A549 (cell line): ENCODE measurements at regions not wholly inside any gene's neighbourhood (a gene's known extent, or its start where the extent isn't known, plus 50 kb on each side); places are given as distances from the start of the nearest gene placed in this dataset.
A peak's percentile ranks its signal among the peaks of the same experiment; 100 is the strongest.

ENCODE experiments used
- ATAC-seq, 2 experiments: fragments of 200-7000 bp in 1 of 2; fragments of >200 bp in 1 of 2; cut with Nextera tagmentation in 1 of 2; cut with Tn5 transposase in 1 of 2; 3 replicates each; pipeline versions ENCODE4 v1.8.0 to v1.9.1; 2018 to 2020; ENCODE audit warnings: mild to moderate bottlenecking in 1 of 2, moderate library complexity in 1 of 2
- CTCF ChIA-PET: fragments of 300-600 bp; sonication (Branson Sonifier 250); formaldehyde crosslinking; extraction: SDS; loops from one replicate; lab custom pipeline; 2021; ENCODE audit warnings: antibody characterized with exemption, inconsistent platforms; lab: Yijun Ruan, JAX
- POLR2A ChIA-PET: fragments of 350-600 bp; formaldehyde crosslinking; extraction: SDS; loops from one replicate; lab custom pipeline; 2021; ENCODE audit warnings: antibody characterized with exemption, inconsistent platforms; lab: Yijun Ruan, JAX
- DNase-seq, 2 experiments: peaks; one replicate each; pipeline versions ENCODE4 v3.0.0 to v3.0.0-alpha.2; 2011 to 2016; ENCODE audit warnings: low read depth in 1 of 2, low spot score in 1 of 2
- FAIRE-seq: peaks from 2 replicates; lab custom pipeline; 2011; peaks lifted over from hg19 to GRCh38; lab: Jason Lieb, UNC
- H3K27ac ChIP-seq, 2 experiments: fragments of >200 bp; sonication (Bioruptor Twin); formaldehyde crosslinking; 3 replicates each; pipeline ENCODE4 v1.5.1; 2016 to 2017
- H3K4me1 ChIP-seq: fragments of >200 bp; sonication (Bioruptor Twin); formaldehyde crosslinking; 3 replicates; pipeline ENCODE4 v1.6.1; 2016
- H3K4me2 ChIP-seq: fragments of >200 bp; sonication (Bioruptor Twin); formaldehyde crosslinking; 3 replicates; pipeline ENCODE4 v1.6.1; 2016
- H3K4me3 ChIP-seq: fragments of >200 bp; sonication (Bioruptor Twin); formaldehyde crosslinking; 3 replicates; pipeline ENCODE4 v1.5.1; 2016
- H3K9me3 ChIP-seq: fragments of >200 bp; sonication (Bioruptor Twin); formaldehyde crosslinking; 3 replicates; pipeline ENCODE4 v1.6.1; 2016
- BHLHE40 ChIP-seq: IDR thresholded peaks from 2 replicates; pipeline ENCODE4 v1.6.1; 2012; ENCODE audit warnings: low read depth, low read length, inconsistent platforms
- CBX2 ChIP-seq: fragments of 200-600 bp; sonication (generic); IDR thresholded peaks from 2 replicates; pipeline ENCODE4 v1.6.1; 2016; ENCODE audit warnings: low read depth, mild to moderate bottlenecking, borderline replicate concordance
- CEBPB ChIP-seq, 2 experiments: fragments of >200 bp in 1 of 2; sonication (Bioruptor Twin) in 1 of 2; formaldehyde crosslinking in 1 of 2; IDR thresholded peaks; 2 replicates each; pipeline ENCODE4 v1.6.1; 2012 to 2016
- CHD4 ChIP-seq: fragments of 200-600 bp; sonication (generic); IDR thresholded peaks from 2 replicates; pipeline ENCODE4 v1.6.1; 2016; ENCODE audit warnings: antibody characterized with exemption, mild to moderate bottlenecking, borderline replicate concordance
- CTCF ChIP-seq: fragments of >200 bp; sonication (Bioruptor Twin); formaldehyde crosslinking; IDR thresholded peaks from 3 replicates; pipeline ENCODE4 v1.5.1; 2016
- EHMT2 ChIP-seq: fragments of 200-600 bp; sonication (generic); IDR thresholded peaks from 2 replicates; pipeline ENCODE4 v1.6.1; 2016; ENCODE audit warnings: antibody characterized with exemption, low read depth, mild to moderate bottlenecking, moderate library complexity
- ELK1 ChIP-seq: fragments of 150-350 bp; IDR thresholded peaks from 2 replicates; pipeline ENCODE4 v1.6.1; 2014; ENCODE audit warnings: low read depth, mild to moderate bottlenecking, low read length
- EP300 ChIP-seq, 2 experiments: fragments of >200 bp; sonication (Bioruptor Twin); formaldehyde crosslinking; IDR thresholded peaks; 2 replicates in 1 of 2; 3 replicates in 1 of 2; pipeline ENCODE4 v1.6.1; 2016 to 2017
- ESRRA ChIP-seq: fragments of 150-350 bp; IDR thresholded peaks from 2 replicates; pipeline ENCODE4 v1.6.1; 2014; ENCODE audit warnings: mild to moderate bottlenecking, low read length, borderline replicate concordance
- FOXS1 ChIP-seq: fragments of 250-450 bp; sonication (Bioruptor Pico); IDR thresholded peaks from 2 replicates; pipeline ENCODE4 v1.5.0; 2020; ENCODE audit warnings: mild to moderate bottlenecking, moderate library complexity
- GATA3 ChIP-seq: IDR thresholded peaks from 2 replicates; pipeline ENCODE4 v1.6.1; 2012; ENCODE audit warnings: borderline replicate concordance
- HOXB5 ChIP-seq: fragments of 250-450 bp; sonication (Bioruptor Pico); IDR thresholded peaks from 2 replicates; pipeline ENCODE4 v1.5.0; 2020; ENCODE audit warnings: mild to moderate bottlenecking, moderate library complexity
- MAFK ChIP-seq: fragments of 450-650 bp; IDR thresholded peaks from 2 replicates; pipeline ENCODE4 v1.6.1; 2014; ENCODE audit not compliant: partially characterized antibody
- NFE2L2 ChIP-seq: fragments of 150-350 bp; conservative IDR thresholded peaks from 2 replicates; pipeline ENCODE4 v1.6.1; 2014; ENCODE audit warnings: low read length
- NR3C1 ChIP-seq: fragments of >200 bp; sonication (Bioruptor Twin); formaldehyde crosslinking; IDR thresholded peaks from 3 replicates; pipeline ENCODE4 v1.6.1; 2017
- RAD21 ChIP-seq, 2 experiments: fragments of >200 bp in 1 of 2; sonication (Bioruptor Twin) in 1 of 2; formaldehyde crosslinking in 1 of 2; IDR thresholded peaks in 1 of 2; conservative IDR thresholded peaks in 1 of 2; 2 replicates in 1 of 2; 3 replicates in 1 of 2; pipeline ENCODE4 v1.6.1; 2012 to 2018; ENCODE audit warnings: inconsistent platforms in 1 of 2
- RARB ChIP-seq: fragments of 250-450 bp; sonication (Bioruptor Pico); IDR thresholded peaks from 2 replicates; pipeline ENCODE4 v1.8.0; 2021; ENCODE audit warnings: mild to moderate bottlenecking, moderate library complexity
- RCOR1 ChIP-seq: fragments of 150-350 bp; IDR thresholded peaks from 2 replicates; pipeline ENCODE4 v1.6.1; 2014; ENCODE audit warnings: antibody characterized with exemption, low read length, low read depth
- RFX5 ChIP-seq: fragments of 450-650 bp; IDR thresholded peaks from 2 replicates; pipeline ENCODE4 v1.7.1; 2014; ENCODE audit warnings: antibody characterized with exemption, mild to moderate bottlenecking, moderate library complexity
- SMC3 ChIP-seq: fragments of >200 bp; sonication (Bioruptor Twin); formaldehyde crosslinking; IDR thresholded peaks from 3 replicates; pipeline ENCODE4 v1.6.1; 2018; ENCODE audit warnings: inconsistent platforms
- TFCP2L1 ChIP-seq: fragments of 250-450 bp; sonication (Bioruptor Pico); IDR thresholded peaks from 2 replicates; pipeline ENCODE4 v1.5.0; 2021; ENCODE audit warnings: mild to moderate bottlenecking
- TP53 ChIP-seq: fragments of 250-450 bp; sonication (Bioruptor Pico); IDR thresholded peaks from 2 replicates; pipeline ENCODE4 v1.5.0; 2021; ENCODE audit warnings: mild to moderate bottlenecking, moderate library complexity
- ZFP36 ChIP-seq: fragments of 450-650 bp; IDR thresholded peaks from 2 replicates; pipeline ENCODE4 v1.6.1; 2014; ENCODE audit warnings: borderline replicate concordance; ENCODE audit not compliant: partially characterized antibody
- WGBS: methylation state at CpG from one replicate; pipeline ENCODE4 v1.1.6; 2017; ENCODE audit errors: missing lambda C conversion rate; 5-methylcytosine and 5-hydroxymethylcytosine counted together

- H3K4me3 ChIP-seq, result no peak overlapping the region
- no peak overlapping the region for H3K4me2 ChIP-seq
- TF ChIP-seq CBX2, result no peak
- no peak for TF ChIP-seq EP300 (IDR thresholded peaks at IDR 0.05)
- TF ChIP-seq SMC3, result no peak
- no peak for TF ChIP-seq RARB (CRISPR knock-in tag)
- no peak for TF ChIP-seq BHLHE40
- no peak for TF ChIP-seq NFE2L2
- no peak for TF ChIP-seq TP53
- no peak for TF ChIP-seq HOXB5
- no peak for TF ChIP-seq FOXS1
- TF ChIP-seq RCOR1, result no peak
- no peak for TF ChIP-seq CTCF
- no peak for TF ChIP-seq GATA3
- TF ChIP-seq CEBPB (IDR thresholded peaks at IDR 0.05), result no peak
- no peak for TF ChIP-seq ZFP36
- no peak for TF ChIP-seq RFX5
- no peak for TF ChIP-seq RAD21 (conservative IDR thresholded peaks at IDR 0.05 in 1 of 2, IDR thresholded peaks at IDR 0.05 in 1 of 2)
- no peak for TF ChIP-seq MAFK
- TF ChIP-seq, all 56 proteins: peak for 0
- no peaks in the 10 kb centered on the region for H3K9me3 ChIP-seq
- no peak for ATAC-seq
- ChIA-PET POLR2A (no interaction called here), CTCF (interaction anchor here (0.6 kb wide), 1 partner anchor 118 kb away, joined by 3 read pairs; no protein-coding TSS in a partner anchor)
- 65% methylated on average over 1 of the region's 1 CpG for WGBS
- FAIRE-seq, result no peak
- H3K27ac ChIP-seq, result no peak overlapping the region
- DNase-seq, result no peak
- peaks cover 18% of the 10 kb centered on the region; the same call in 2 of the 3 replicates for H3K4me1 ChIP-seq
Measured at GRCh38 chr6:147057188-147057587, 147.0 kb upstream of the STXBP5 start.

GRCh38 chr6:147057705-147058342 is 146.4 kb upstream of the STXBP5 start:
- ATAC-seq (no peak), FAIRE-seq (no peak), DNase-seq (no peak)
- Histone ChIP-seq H3K4me1 (peaks cover 18% of the 10 kb centered on the region; the same call in 2 of the 3 replicates), H3K9me3 (no peaks in the 10 kb centered on the region), H3K27ac (0 out of 6 replicates have a peak overlapping the region, but pooled peaks of 1 of the 2 experiments have one; percentile 35), H3K4me3 (no peak overlapping the region), H3K4me2 (no peak overlapping the region)
- ChIA-PET POLR2A (no interaction called here), CTCF (no interaction called here)
- 76% methylated on average over 3 of the region's 3 CpGs for WGBS
- no peak for TF ChIP-seq RAD21 (conservative IDR thresholded peaks at IDR 0.05 in 1 of 2, IDR thresholded peaks at IDR 0.05 in 1 of 2)

GRCh38 chr6:147058786-147059385 is 145.3 kb upstream of the STXBP5 start:
- no peak for DNase-seq
- no peak for TF ChIP-seq RCOR1
- no peak for TF ChIP-seq RARB (CRISPR knock-in tag)
- no peak for TF ChIP-seq EP300 (IDR thresholded peaks at IDR 0.05)
- no peak for TF ChIP-seq ELK1
- no peak for TF ChIP-seq TFCP2L1 (CRISPR knock-in tag)
- TF ChIP-seq CHD4, result no peak
- no peak for TF ChIP-seq BHLHE40
- TF ChIP-seq NFE2L2, result no peak
- TF ChIP-seq SMC3, result no peak
- no peak for TF ChIP-seq ESRRA
- no peak for TF ChIP-seq NR3C1
- TF ChIP-seq EHMT2, result no peak
- TF ChIP-seq CEBPB (IDR thresholded peaks at IDR 0.05), result no peak
- ATAC-seq, result no peak
- H3K9me3 ChIP-seq, result no peaks in the 10 kb centered on the region
- ChIA-PET CTCF (no interaction called here), POLR2A (no interaction called here)
- no peak overlapping the region for H3K4me3 ChIP-seq
- WGBS, result 30% methylated on average over 1 of the region's 1 CpG
- H3K27ac ChIP-seq, result 0 out of 6 replicates have a peak overlapping the region, but pooled peaks of 1 of the 2 experiments have one; percentile 37
- H3K4me2 ChIP-seq, result peak overlapping the region; percentile 12; the same call in 1 of the 3 replicates
- peaks cover 27% of the 10 kb centered on the region for H3K4me1 ChIP-seq
- no peak for FAIRE-seq
